HAP-1 (cell line): ENCODE measurements at regions not wholly inside any gene's neighbourhood (a gene's known extent, or its start where the extent isn't known, plus 50 kb on each side); places are given as distances from the start of the nearest gene placed in this dataset.
"Not testable (repeated sequence)": the region's sequence is repeated elsewhere in the genome, so short reads cannot be mapped to it uniquely, and the experiment has no call there.

ENCODE experiments used
- DNase-seq, 2 experiments: peaks; one replicate each; pipeline ENCODE4 v3.0.0-alpha.2; 2016 to 2020; ENCODE audit warnings: low spot score in 2 of 2
- H3K27me3 ChIP-seq: fragments of 250-450 bp; sonication (Bioruptor Pico); 2 replicates; pipeline ENCODE4 v1.5.1; 2020; ENCODE audit warnings: low read depth, mild to moderate bottlenecking, moderate library complexity
- H3K36me3 ChIP-seq: fragments of 250-450 bp; sonication (Bioruptor Pico); replicated peaks from 2 replicates; pipeline ENCODE4 v1.5.1; 2020; ENCODE audit warnings: mild to moderate bottlenecking
- H3K4me1 ChIP-seq: fragments of 250-450 bp; sonication (Bioruptor Pico); 2 replicates; pipeline ENCODE4 v1.5.1; 2020; ENCODE audit warnings: mild to moderate bottlenecking
- H3K4me3 ChIP-seq: fragments of 250-450 bp; sonication (Bioruptor Pico); 2 replicates; pipeline ENCODE4 v1.5.1; 2020; ENCODE audit warnings: mild to moderate bottlenecking, moderate library complexity
- H3K9me3 ChIP-seq: fragments of 250-450 bp; sonication (Bioruptor Pico); 2 replicates; pipeline ENCODE4 v1.5.1; 2020; ENCODE audit warnings: mild to moderate bottlenecking, moderate library complexity
- in situ Hi-C: fragments of 300-500 bp; cut with MboI; formaldehyde crosslinking; loops from 3 replicates; pipeline ENCODE4 v1.14.3; 2020; ENCODE audit warnings: low sequenced_read_pairs, inconsistent platforms, mixed read lengths

GRCh38 chr5:110957934-110958333, 113.6 kb upstream of the TSLP start:
- no peaks in the 10 kb centered on the region for H3K9me3 ChIP-seq
- H3K36me3 ChIP-seq, result no peaks in the 10 kb centered on the region
- no peak overlapping the region for H3K4me3 ChIP-seq
- no peak for DNase-seq
- in situ Hi-C loops, result no loop called here
- no peaks in the 10 kb centered on the region for H3K27me3 ChIP-seq
- no peaks in the 10 kb centered on the region for H3K4me1 ChIP-seq

GRCh38 chr5:110963495-110963894, 108.0 kb upstream of the TSLP start:
- Histone ChIP-seq H3K4me1 (no peaks in the 10 kb centered on the region), H3K27me3 (no peaks in the 10 kb centered on the region; the same call in 1 of the 2 replicates), H3K9me3 (no peaks in the 10 kb centered on the region), H3K36me3 (no peaks in the 10 kb centered on the region), H3K4me3 (no peak overlapping the region)
- in situ Hi-C loops, result no loop called here
- no peak for DNase-seq

DNA sequence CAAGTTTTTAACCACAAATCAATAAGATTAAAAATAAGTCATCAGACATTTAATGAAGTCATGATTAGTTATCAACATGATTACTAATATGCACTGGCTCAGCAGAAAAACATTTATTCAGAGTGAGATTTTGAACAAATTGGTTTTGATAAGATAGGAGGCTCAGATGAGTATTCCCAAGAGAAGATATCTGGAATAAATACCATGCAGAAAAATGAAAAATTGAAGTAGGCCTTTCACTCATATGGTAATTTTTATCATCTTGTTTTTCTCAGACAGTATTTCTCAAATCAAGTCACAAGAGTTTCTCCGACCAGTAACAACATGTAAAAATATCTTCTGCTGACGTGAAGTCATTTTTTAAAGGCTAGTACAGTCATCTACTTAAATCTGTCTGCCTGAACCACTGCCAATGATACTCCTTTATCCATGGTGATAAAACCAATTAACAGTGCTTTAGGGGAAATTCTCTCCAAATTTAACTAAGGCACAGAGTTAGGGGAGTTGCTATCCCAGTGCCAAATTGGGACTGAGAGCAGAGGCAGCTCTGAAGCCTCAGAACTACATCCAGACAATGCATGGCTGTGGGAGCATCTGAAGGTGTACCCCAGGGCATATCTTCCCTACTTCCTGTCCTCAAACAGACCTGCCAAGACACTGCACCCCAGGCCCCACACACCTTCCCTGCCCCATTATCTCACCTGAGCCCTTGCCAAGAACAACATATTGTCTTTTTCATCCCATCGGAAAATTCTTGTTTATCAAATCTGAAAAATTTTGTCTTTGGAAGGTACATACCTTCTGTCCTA, 105.5 kb upstream of the TSLP start:
- no peak for DNase-seq
- Histone ChIP-seq H3K4me1 (no peaks in the 10 kb centered on the region), H3K9me3 (no peaks in the 10 kb centered on the region), H3K27me3 (no peaks in the 10 kb centered on the region; the same call in 1 of the 2 replicates), H3K4me3 (no peak overlapping the region), H3K36me3 (no peaks in the 10 kb centered on the region)
- in situ Hi-C loops, result no loop called here

DNA sequence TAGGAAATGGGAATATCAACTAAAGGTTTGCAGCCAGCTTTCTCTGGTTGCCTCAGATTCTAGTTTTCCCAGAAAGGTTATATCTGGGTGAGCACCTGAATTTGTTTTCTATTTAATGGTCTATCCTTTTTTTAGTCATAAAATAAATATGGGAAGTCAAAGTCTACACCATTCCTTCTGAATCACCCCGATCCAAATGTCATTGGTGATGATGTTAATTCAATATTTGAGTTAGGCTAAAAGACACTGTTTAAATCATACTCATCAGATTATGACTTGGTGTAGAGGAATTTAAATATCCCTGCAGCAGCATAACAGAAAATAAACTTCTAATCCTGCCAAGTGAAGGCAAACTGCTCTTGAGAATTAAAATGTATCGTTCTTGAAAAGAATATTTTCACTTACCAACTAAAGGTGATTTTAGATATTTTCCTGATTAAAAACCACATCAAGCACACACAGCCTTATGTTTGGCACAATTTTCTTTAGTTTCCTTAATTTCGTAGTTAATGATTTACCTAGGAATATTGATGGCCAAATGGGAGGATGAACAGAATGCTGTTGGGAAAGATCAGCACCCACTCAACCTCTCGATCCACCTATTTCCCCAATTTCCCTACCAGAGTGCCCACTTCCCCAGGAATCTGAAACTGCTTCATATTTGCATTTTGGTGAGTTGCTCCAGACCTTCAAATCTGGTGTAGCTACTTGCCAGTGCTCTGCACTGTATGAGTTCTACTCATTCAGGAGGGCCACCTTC, 103.1 kb upstream of the TSLP start:
- in situ Hi-C loops, result no loop called here
- H3K4me3 ChIP-seq, result no peak overlapping the region
- H3K9me3 ChIP-seq, result no peaks in the 10 kb centered on the region
- no peaks in the 10 kb centered on the region for H3K36me3 ChIP-seq
- H3K4me1 ChIP-seq, result no peaks in the 10 kb centered on the region
- H3K27me3 ChIP-seq, result no peaks in the 10 kb centered on the region; the same call in 1 of the 2 replicates
- no peak for DNase-seq

- Histone ChIP-seq H3K9me3 (no peaks in the 10 kb centered on the region), H3K36me3 (no peaks in the 10 kb centered on the region), H3K27me3 (no peaks in the 10 kb centered on the region; the same call in 1 of the 2 replicates), H3K4me1 (no peaks in the 10 kb centered on the region), H3K4me3 (no peak overlapping the region)
- in situ Hi-C loops, result no loop called here
- no peak for DNase-seq
Measured at GRCh38 chr5:110969502-110969901, 102.0 kb upstream of the TSLP start.

- Histone ChIP-seq H3K4me1 (no peaks in the 10 kb centered on the region), H3K9me3 (no peaks in the 10 kb centered on the region), H3K27me3 (no peaks in the 10 kb centered on the region; the same call in 1 of the 2 replicates), H3K36me3 (no peaks in the 10 kb centered on the region), H3K4me3 (no peak overlapping the region)
- no peak for DNase-seq
- in situ Hi-C loops, result no loop called here
Measured at GRCh38 chr5:110973510-110973909, 98.0 kb upstream of the TSLP start.

DNA sequence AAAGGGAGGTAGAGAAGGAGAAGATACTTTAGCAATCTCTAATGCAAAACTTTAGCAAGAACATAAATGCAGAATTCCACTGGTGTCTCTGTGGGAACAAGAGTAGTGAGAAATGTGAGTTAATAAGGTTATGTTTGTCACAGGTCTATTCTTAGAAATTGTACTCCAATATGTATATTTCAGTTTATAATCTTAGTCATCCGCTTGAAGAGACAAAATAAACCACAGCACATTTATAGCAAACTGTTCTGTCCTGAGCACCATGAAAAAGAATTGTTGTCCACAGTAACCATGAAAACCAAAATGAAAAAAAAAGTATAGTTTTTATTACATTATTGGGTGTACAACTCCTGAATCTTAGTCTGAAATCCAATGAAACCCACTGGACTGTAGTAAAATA, 93.6 kb upstream of the TSLP start:
- Histone ChIP-seq H3K9me3 (no peaks in the 10 kb centered on the region), H3K27me3 (no peaks in the 10 kb centered on the region), H3K4me3 (no peak overlapping the region), H3K4me1 (no peaks in the 10 kb centered on the region), H3K36me3 (no peaks in the 10 kb centered on the region)
- in situ Hi-C loops, result no loop called here
- no peak for DNase-seq

DNA sequence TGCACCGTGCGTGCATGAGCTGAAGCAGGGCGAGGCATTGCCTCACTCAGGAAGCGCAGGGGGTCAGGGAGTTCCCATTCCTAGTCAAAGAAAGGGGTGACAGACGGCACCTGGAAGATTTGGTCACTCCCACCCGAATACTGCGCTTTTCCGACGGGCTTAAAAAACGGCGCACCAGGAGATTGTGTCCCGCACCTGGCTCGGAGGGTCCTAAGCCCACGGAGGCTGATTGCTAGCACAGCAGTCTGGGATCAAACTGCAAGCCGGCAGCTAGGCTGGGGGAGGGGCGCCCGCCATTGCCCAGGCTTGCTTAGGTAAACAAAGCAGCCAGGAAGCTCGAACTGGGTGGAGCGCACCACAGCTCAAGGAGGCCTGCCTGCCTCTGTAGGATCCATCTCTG, 85.6 kb upstream of the TSLP start:
- H3K36me3 ChIP-seq, H3K27me3 ChIP-seq, H3K4me1 ChIP-seq, DNase-seq, in situ Hi-C loops, H3K9me3 ChIP-seq, H3K4me3 ChIP-seq: not testable (repeated sequence)

- DNase-seq, H3K27me3 ChIP-seq, H3K4me1 ChIP-seq, H3K4me3 ChIP-seq, H3K9me3 ChIP-seq, in situ Hi-C loops, H3K36me3 ChIP-seq: not testable (repeated sequence)
Measured at GRCh38 chr5:110987573-110987972, 83.9 kb upstream of the TSLP start.

- Histone ChIP-seq H3K4me1 (no peaks in the 10 kb centered on the region), H3K36me3 (no peaks in the 10 kb centered on the region), H3K27me3 (no peaks in the 10 kb centered on the region), H3K4me3 (no peak overlapping the region), H3K9me3 (no peaks in the 10 kb centered on the region)
- DNase-seq, result no peak
- in situ Hi-C loops, result no loop called here
Measured at GRCh38 chr5:110996742-110997141, 74.8 kb upstream of the TSLP start.

DNA sequence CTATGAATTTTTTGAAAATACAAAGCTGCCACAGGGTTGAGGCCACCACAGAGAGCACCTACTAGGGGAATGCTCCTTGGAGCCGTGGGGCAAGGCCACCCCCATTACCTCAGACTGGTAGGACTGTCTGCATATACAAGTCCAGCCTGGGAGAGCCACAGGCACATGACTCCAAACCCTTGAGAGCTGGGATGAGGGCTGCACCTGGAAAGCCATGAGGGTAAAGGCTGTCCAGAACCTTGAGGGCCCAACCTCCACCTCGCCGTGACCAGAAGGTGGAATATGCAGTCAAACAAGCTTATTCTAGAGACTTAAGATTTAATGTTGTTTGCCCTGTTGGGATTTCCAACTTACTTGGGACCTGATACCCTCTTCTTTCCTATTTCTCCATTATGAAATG, 69.5 kb upstream of the TSLP start:
- Histone ChIP-seq H3K36me3 (no peaks in the 10 kb centered on the region), H3K27me3 (no peaks in the 10 kb centered on the region), H3K4me1 (no peaks in the 10 kb centered on the region), H3K9me3 (no peaks in the 10 kb centered on the region), H3K4me3 (no peak overlapping the region)
- in situ Hi-C loops, result no loop called here
- DNase-seq, result no peak

DNA sequence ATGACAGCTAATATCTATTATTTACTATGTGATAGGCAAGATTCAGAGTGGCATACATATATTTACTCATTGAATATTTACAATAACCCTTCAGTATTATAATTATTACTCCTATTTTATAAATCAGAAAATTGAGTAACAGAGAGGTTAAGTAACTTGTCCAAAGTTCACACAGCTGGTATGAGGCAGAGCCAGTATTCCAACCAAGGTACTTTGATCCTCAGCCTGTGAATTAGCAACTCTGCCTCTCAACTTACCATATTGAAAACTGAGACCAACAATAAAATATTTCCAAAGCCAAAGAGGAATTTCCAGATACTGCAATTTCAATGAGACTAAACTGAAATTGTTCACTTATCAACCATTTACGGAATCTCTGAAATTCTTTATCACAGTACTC, 67.9 kb upstream of the TSLP start:
- H3K4me3 ChIP-seq, result no peak overlapping the region
- in situ Hi-C loops, result no loop called here
- no peak for DNase-seq
- no peaks in the 10 kb centered on the region for H3K4me1 ChIP-seq
- H3K36me3 ChIP-seq, result no peaks in the 10 kb centered on the region
- no peaks in the 10 kb centered on the region for H3K27me3 ChIP-seq
- no peaks in the 10 kb centered on the region for H3K9me3 ChIP-seq

DNA sequence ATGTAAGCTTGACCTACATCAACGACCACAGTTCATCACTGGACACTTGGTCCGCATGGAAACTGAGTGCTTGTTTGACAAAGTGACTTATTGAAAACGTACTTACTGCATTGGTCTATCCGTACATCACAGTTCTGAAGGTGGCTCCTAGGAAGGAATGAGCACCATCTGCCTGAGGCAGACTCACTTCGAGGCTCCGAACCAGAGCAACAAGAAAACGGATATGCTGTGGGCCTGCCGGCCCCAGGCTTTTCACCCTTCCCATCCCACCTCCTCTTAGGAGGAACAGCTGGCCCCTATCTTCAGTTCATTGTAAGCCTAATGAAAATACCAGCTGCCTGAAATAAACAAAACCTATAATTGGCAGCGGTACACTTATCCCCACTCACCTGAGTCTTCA, 67.2 kb upstream of the TSLP start:
- no peaks in the 10 kb centered on the region for H3K9me3 ChIP-seq
- no peak for DNase-seq
- in situ Hi-C loops, result no loop called here

DNA sequence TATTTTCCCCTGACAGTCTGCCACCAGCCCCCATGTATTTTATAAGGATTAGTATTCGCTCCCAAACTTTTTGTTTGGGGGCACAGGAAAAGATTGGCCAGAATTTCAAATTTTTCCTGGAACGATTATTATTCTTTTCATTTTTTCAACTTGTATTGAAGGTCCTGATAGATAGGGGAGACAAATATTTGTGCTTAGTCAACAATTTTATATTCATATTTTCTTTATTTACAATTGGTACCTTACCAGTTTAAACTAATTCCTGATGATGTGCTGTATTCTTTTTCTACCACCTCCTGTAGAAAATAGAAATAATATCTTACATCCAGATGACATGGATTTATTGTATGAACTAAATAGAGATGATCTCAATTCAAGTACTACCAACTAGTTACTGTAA, 60.7 kb upstream of the TSLP start:
- 0 out of 2 replicates have a peak, but pooled peaks cover 3% of the 10 kb centered on the region for H3K27me3 ChIP-seq
- H3K9me3 ChIP-seq, result no peaks in the 10 kb centered on the region
- no peak for DNase-seq
- no peaks in the 10 kb centered on the region for H3K4me1 ChIP-seq
- no peaks in the 10 kb centered on the region for H3K36me3 ChIP-seq
- in situ Hi-C loops, result no loop called here
- H3K4me3 ChIP-seq, result no peak overlapping the region

More for the DNA sequence above, 67.2 kb upstream of the TSLP start:
- Histone ChIP-seq H3K27me3 (no peaks in the 10 kb centered on the region), H3K4me3 (no peak overlapping the region), H3K36me3 (no peaks in the 10 kb centered on the region), H3K4me1 (no peaks in the 10 kb centered on the region)
